Activated CD4-positive, alpha-beta T cell treated with anti-CD3 and anti-CD28 coated beads for 36 hours (primary cell): ENCODE measurements at regions not wholly inside any gene's neighbourhood (a gene's known extent, or its start where the extent isn't known, plus 50 kb on each side); places are given as distances from the start of the nearest gene placed in this dataset.
A peak's percentile ranks its signal among the peaks of the same experiment; 100 is the strongest.

Source experiments
- ATAC-seq: fragments of 200-7000 bp; cut with Tn5 transposase; one replicate; pipeline ENCODE4 v1.10.0; 2021; ENCODE audit warnings: mild to moderate bottlenecking, moderate library complexity
- CTCF ChIA-PET: fragments of 350-600 bp; sonication (Branson Sonifier 250); formaldehyde crosslinking; loops from one replicate; lab custom pipeline; 2021; ENCODE audit warnings: antibody characterized with exemption; lab: Charles Lee
- POLR2A ChIA-PET: fragments of 350-600 bp; sonication (Branson Sonifier 250); formaldehyde crosslinking; loops from one replicate; lab custom pipeline; 2021; ENCODE audit warnings: antibody characterized with exemption, inconsistent platforms; lab: Charles Lee
- DNase-seq: peaks from one replicate; pipeline ENCODE4 v3.0.0-alpha.2; 2020
- H3K27ac Mint-ChIP-seq: one replicate; pipeline ENCODE4 v1.8.0; 2021; ENCODE audit warnings: mixed read lengths
- H3K27me3 Mint-ChIP-seq: one replicate; pipeline ENCODE4 v1.8.0; 2021; ENCODE audit warnings: mixed read lengths
- H3K36me3 Mint-ChIP-seq: one replicate; pipeline ENCODE4 v1.8.0; 2021; ENCODE audit warnings: low read depth, mixed read lengths
- H3K4me1 Mint-ChIP-seq: one replicate; pipeline ENCODE4 v1.8.0; 2021; ENCODE audit warnings: mixed read lengths
- H3K4me3 Mint-ChIP-seq: one replicate; pipeline ENCODE4 v1.8.0; 2021; ENCODE audit warnings: mild to moderate bottlenecking, moderate library complexity, mixed read lengths
- H3K9me3 Mint-ChIP-seq: one replicate; pipeline ENCODE4 v1.8.0; 2021; ENCODE audit warnings: low read depth, mixed read lengths
- intact Hi-C, 2 experiments: fragments of 100-400 bp; cut with DNase I in 1 of 2; cut with micrococcal nuclease in 1 of 2; formaldehyde crosslinking; loops; one replicate each; pipeline versions ENCODE4 v1.14.2 to v1.15.1; 2022 to 2024; cut with DNase I, micrococcal nuclease

DNA sequence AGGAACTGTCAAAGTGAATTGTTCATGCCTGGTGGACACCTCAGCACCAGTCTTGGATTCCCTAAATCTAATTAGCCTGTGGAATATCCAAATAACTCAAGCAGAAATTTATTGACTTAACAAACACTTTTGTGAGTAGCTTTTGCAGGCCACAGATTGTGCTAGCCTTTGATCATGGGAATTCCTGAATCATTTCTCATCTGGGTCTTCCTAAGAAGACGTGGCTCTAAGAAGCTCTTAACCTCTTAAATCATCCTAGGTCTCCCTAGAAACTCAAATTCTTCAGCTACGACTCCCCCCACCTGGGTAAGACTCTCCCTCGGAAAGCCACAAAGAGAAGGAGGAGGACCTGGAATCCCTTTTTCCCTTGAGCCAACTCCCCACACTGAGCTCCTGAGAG lies 53.8 kb upstream of the PSEN2 start:
- POLR2A ChIA-PET, result interaction anchor here (0.6 kb wide), 1 partner anchor 463 kb away, joined by 5 read pairs; no protein-coding TSS in a partner anchor
- no peak for ATAC-seq
- CTCF ChIA-PET, result interaction anchor here (0.7 to 1.8 kb wide), 3 partner anchors 9 to 1392 kb away, joined by 3 to 8 read pairs (median 3); no protein-coding TSS in a partner anchor
- Mint-ChIP-seq H3K4me1 (peaks cover 6% of the 10 kb centered on the region), H3K4me3 (no peak overlapping the region), H3K27ac (no peak overlapping the region), H3K9me3 (no peaks in the 10 kb centered on the region), H3K36me3 (no peaks in the 10 kb centered on the region), H3K27me3 (no peaks in the 10 kb centered on the region)
- intact Hi-C loops, result no loop called here
- no peak for DNase-seq

DNA sequence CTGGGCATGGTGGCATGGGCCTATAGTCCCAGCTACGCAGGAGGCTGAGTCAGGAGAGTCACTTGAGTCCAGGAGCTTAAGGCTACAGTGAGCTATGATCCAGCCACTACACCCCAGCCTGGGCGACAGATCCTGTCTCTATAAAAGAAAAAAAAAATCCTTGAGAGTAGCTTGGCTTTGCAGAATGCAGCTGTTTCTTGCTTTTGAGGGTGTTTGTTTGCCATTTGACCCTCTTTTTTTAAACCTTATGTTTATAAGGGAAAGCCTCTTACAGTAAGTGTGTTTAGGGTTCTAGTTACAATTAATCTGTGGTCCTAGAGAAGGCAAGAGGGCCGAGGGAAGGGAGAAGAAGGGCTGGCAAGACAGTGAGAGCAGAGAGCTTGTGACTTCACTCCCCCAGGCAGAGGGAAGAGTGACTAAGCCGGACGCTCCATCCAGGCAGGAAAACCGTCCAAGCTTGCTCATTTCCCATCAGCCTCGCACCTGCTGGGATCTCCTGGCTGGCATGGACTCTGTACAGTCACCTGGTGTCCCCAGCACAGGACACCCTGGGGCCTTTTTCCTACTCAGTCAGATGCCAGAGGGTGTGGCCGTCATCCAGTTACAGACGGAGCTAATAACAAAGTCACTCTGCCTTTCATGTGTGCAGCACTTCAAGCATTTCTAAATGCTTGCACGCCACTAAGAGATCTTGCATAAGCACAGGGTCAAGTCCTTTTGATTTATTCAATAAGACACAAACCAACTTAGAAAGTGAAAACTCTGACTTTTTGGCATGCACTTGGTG lies 55.5 kb upstream of the PSEN2 start:
- POLR2A ChIA-PET, result interaction anchor here (0.6 to 0.7 kb wide), 2 partner anchors 24 to 190 kb away, joined by 3 to 4 read pairs; no protein-coding TSS in a partner anchor
- Mint-ChIP-seq H3K9me3 (no peaks in the 10 kb centered on the region), H3K4me1 (peaks cover 6% of the 10 kb centered on the region), H3K36me3 (no peaks in the 10 kb centered on the region), H3K27me3 (no peaks in the 10 kb centered on the region), H3K4me3 (no peak overlapping the region), H3K27ac (no peak overlapping the region)
- CTCF ChIA-PET, result interaction anchor here (0.6 to 1.0 kb wide), 4 partner anchors 8 to 182 kb away, joined by 3 to 4 read pairs (median 4); no protein-coding TSS in a partner anchor
- DNase-seq (no peak), ATAC-seq (no peak)
- intact Hi-C loops, result no loop called here

DNA sequence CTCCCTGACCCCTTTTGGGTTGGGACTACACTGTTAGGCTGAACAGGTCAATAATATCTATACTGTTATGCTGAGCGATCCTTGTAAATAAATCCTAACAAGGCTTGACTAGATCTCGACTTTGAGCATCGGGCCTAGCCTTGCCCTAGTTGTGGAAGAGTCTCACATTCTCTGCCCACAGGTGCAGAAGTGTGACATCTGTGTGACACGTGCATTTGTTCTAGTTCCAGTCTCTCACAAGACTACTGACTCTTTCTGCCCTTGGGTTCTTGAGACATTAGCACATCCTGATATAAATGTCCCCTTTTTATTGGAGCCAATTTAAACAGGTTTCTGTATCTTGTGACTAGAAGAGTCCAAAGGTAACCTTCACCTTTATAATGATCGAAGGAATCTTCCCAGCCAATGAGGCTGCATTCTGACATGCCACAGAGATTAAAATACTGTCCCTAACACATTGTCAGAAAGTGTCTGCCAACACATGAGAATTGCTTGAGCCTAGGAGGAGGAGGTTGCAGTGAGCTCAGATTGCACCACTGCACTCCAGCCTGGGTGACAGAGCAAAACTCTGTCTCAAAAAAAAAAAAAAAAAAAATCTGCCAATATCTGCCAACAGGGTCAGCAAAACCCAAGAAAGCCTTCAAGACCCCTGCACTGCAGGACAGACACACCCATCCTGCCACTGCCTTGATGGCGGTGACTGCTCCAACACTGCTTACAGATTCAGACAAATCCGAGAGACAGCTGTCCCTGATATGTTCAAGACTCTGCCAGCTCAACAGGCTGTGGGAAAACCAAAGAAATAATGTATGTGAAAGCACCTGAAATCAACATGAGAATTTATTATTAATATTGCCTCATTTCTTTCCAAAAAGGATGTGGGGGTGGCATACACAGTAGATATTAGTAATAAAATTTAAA lies 56.5 kb upstream of the PSEN2 start:
- peaks cover 6% of the 10 kb centered on the region for H3K4me1 Mint-ChIP-seq
- ATAC-seq (no peak), DNase-seq (no peak)
- CTCF ChIA-PET, result interaction anchor here (0.6 to 1.0 kb wide), 2 partner anchors 14 to 179 kb away, joined by 3 to 4 read pairs; no protein-coding TSS in a partner anchor
- H3K9me3 Mint-ChIP-seq, result no peaks in the 10 kb centered on the region
- H3K4me3 Mint-ChIP-seq, result no peak overlapping the region
- intact Hi-C loops, result no loop called here
- POLR2A ChIA-PET, result interaction anchor here (0.6 kb wide), 1 partner anchor 28 kb away, joined by 3 read pairs; no protein-coding TSS in a partner anchor
- no peaks in the 10 kb centered on the region for H3K36me3 Mint-ChIP-seq
- no peaks in the 10 kb centered on the region for H3K27me3 Mint-ChIP-seq
- no peak overlapping the region for H3K27ac Mint-ChIP-seq

GRCh38 chr1:226810681-226811080 lies 59.7 kb upstream of the PSEN2 start:
- no peak for DNase-seq
- Mint-ChIP-seq H3K27me3 (no peaks in the 10 kb centered on the region), H3K4me3 (no peak overlapping the region), H3K9me3 (no peaks in the 10 kb centered on the region), H3K36me3 (no peaks in the 10 kb centered on the region), H3K4me1 (peaks cover 12% of the 10 kb centered on the region), H3K27ac (no peak overlapping the region)
- ChIA-PET CTCF (interaction anchor here (0.7 to 1.5 kb wide), 5 partner anchors 9 to 77 kb away, joined by 3 read pairs; no protein-coding TSS in a partner anchor), POLR2A (no interaction called here)
- no peak for ATAC-seq
- intact Hi-C loops, result no loop called here

DNA sequence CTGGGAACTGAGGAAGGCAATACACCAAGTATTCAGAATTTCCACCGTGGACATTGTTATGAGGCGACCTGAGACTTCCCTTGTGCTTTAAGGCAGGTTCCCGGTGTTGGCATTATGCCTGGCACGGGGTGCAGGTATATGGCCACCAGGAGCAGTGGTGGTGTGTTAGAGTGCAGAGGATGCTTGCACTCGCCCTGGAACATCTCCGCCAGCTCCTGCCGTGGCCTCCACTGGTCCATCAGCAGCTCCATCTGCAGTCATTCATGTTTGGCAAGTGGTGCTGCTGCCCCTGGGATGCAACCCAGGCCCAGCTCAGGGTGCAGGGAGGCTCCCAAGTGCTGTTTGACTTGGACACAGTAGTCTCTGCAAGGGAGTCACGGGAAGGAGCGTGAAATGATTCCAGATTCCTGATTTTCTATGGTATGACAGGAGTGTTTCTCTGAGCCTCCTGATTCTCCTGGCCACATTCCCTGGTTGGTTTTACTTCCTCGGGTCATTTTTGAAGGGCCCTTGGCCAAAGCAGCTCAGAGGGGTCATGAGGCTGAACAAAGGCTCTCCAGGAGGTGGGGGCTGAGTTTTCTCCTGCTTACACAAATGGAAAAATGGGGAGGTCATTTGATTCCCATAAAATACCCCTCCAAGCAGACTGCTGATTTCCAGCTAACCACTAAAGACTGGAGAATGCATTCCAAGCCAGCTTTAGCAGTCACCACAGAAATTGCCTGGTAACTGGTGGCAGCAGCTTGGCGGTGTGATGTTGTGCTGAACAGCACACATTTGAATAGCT lies 60.4 kb upstream of the PSEN2 start:
- Mint-ChIP-seq H3K27me3 (no peaks in the 10 kb centered on the region), H3K4me3 (no peak overlapping the region), H3K4me1 (peaks cover 12% of the 10 kb centered on the region), H3K27ac (no peak overlapping the region), H3K36me3 (no peaks in the 10 kb centered on the region), H3K9me3 (no peaks in the 10 kb centered on the region)
- DNase-seq, result no peak
- CTCF ChIA-PET, result interaction anchor here (0.8 to 1.5 kb wide), 4 partner anchors 9 to 173 kb away, joined by 3 to 4 read pairs (median 3); no protein-coding TSS in a partner anchor
- intact Hi-C loops, result loop anchor here in 1 of 2 experiments (5.0 kb wide), 1 partner anchor 48 kb away; no protein-coding TSS in a partner anchor
- ATAC-seq, result no peak
- POLR2A ChIA-PET, result interaction anchor here (0.5 kb wide), 1 partner anchor 78 kb away, joined by 3 read pairs; no protein-coding TSS in a partner anchor

- H3K4me1 Mint-ChIP-seq, result peaks cover 14% of the 10 kb centered on the region
- POLR2A ChIA-PET, result no interaction called here
- CTCF ChIA-PET, result no interaction called here
- H3K4me3 Mint-ChIP-seq, result no peak overlapping the region
- intact Hi-C loops, result loop anchor here in 1 of 2 experiments (5.0 kb wide), 1 partner anchor 46 kb away; no protein-coding TSS in a partner anchor
- H3K9me3 Mint-ChIP-seq, result no peaks in the 10 kb centered on the region
- DNase-seq (no peak), ATAC-seq (no peak)
- H3K27me3 Mint-ChIP-seq, result no peaks in the 10 kb centered on the region
- H3K27ac Mint-ChIP-seq, result no peak overlapping the region
- no peaks in the 10 kb centered on the region for H3K36me3 Mint-ChIP-seq
Measured at GRCh38 chr1:226808501-226808900, 61.9 kb upstream of the PSEN2 start.

- Mint-ChIP-seq H3K27ac (no peak overlapping the region), H3K27me3 (no peaks in the 10 kb centered on the region), H3K36me3 (no peaks in the 10 kb centered on the region), H3K4me1 (peaks cover 14% of the 10 kb centered on the region), H3K4me3 (no peak overlapping the region), H3K9me3 (no peaks in the 10 kb centered on the region)
- no peak for ATAC-seq
- ChIA-PET POLR2A (no interaction called here), CTCF (interaction anchor here (0.7 to 1.0 kb wide), 2 partner anchors 8 to 16 kb away, joined by 3 read pairs; no protein-coding TSS in a partner anchor)
- intact Hi-C loops, result loop anchor here in 1 of 2 experiments (5.0 kb wide), 1 partner anchor 45 kb away; no protein-coding TSS in a partner anchor
- no peak for DNase-seq
Measured at GRCh38 chr1:226806988-226807387, 63.4 kb upstream of the PSEN2 start.

GRCh38 chr1:226804907-226805759 lies 65.3 kb upstream of the PSEN2 start:
- ATAC-seq (no peak), DNase-seq (no peak)
- Mint-ChIP-seq H3K4me3 (no peak overlapping the region), H3K27me3 (no peaks in the 10 kb centered on the region), H3K4me1 (peaks cover 27% of the 10 kb centered on the region), H3K27ac (no peak overlapping the region), H3K9me3 (no peaks in the 10 kb centered on the region), H3K36me3 (no peaks in the 10 kb centered on the region)
- intact Hi-C loops, result loop anchor here in 1 of 2 experiments (5.0 kb wide), 1 partner anchor 43 kb away; no protein-coding TSS in a partner anchor
- POLR2A ChIA-PET, result interaction anchor here (0.6 to 1.1 kb wide), 2 partner anchors 11 to 40 kb away, joined by 3 read pairs; no protein-coding TSS in a partner anchor
- CTCF ChIA-PET, result interaction anchor here (0.6 to 2.1 kb wide), 5 partner anchors 9 to 255 kb away, joined by 3 to 5 read pairs (median 3); no protein-coding TSS in a partner anchor

DNA sequence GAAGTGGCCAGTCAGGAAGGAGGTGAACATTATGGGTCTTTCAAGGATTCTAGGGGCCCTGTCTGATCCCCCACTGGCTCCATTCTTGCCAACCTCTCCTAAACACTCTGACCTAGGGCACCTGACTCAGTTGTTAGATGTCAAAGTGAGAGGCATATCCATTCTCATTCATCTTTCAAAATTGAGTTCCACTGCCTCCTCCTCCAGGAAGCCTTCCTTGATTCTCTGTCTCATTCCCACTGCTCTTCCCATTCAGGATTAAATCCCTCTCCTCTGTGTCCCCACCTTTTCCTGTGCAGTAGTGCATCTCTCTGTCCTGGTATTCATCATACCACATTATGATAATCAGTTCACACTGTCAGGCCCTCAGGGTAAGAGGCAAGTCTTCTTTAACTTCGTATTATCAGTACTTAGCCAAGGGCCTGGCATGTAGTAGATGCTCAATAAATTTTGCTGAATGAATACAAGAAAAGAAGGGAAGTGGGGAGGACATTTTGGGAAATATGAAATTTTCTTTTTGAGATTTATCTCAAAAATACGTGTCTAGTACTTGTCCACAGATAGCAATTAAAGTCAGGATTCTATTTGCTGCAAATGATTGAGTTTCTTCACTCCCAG lies 61.8 kb upstream of the ITPKB start:
- no peaks in the 10 kb centered on the region for H3K27me3 Mint-ChIP-seq

More for the DNA sequence above, 61.8 kb upstream of the ITPKB start:
- no peak overlapping the region for H3K4me3 Mint-ChIP-seq
- no peaks in the 10 kb centered on the region for H3K9me3 Mint-ChIP-seq
- ATAC-seq (no peak), DNase-seq (no peak)
- intact Hi-C loops, result loop anchor here in 1 of 2 experiments (2.0 kb wide), 1 partner anchor 62 kb away; the partner anchor contains the start of gene ITPKB
- CTCF ChIA-PET, result interaction anchor here (1.0 kb wide), 1 partner anchor 10 kb away, joined by 3 read pairs; no protein-coding TSS in a partner anchor
- peaks cover 46% of the 10 kb centered on the region for H3K4me1 Mint-ChIP-seq
- POLR2A ChIA-PET, result interaction anchor here (0.9 kb wide), 1 partner anchor 40 kb away, joined by 3 read pairs; no protein-coding TSS in a partner anchor
- no peaks in the 10 kb centered on the region for H3K36me3 Mint-ChIP-seq
- peak overlapping the region; percentile 56 for H3K27ac Mint-ChIP-seq
